ENCODE measurements at regions not wholly inside any gene's neighbourhood (a gene's known extent, or its start where the extent isn't known, plus 50 kb on each side); places are given as distances from the start of the nearest gene placed in this dataset.

DNA sequence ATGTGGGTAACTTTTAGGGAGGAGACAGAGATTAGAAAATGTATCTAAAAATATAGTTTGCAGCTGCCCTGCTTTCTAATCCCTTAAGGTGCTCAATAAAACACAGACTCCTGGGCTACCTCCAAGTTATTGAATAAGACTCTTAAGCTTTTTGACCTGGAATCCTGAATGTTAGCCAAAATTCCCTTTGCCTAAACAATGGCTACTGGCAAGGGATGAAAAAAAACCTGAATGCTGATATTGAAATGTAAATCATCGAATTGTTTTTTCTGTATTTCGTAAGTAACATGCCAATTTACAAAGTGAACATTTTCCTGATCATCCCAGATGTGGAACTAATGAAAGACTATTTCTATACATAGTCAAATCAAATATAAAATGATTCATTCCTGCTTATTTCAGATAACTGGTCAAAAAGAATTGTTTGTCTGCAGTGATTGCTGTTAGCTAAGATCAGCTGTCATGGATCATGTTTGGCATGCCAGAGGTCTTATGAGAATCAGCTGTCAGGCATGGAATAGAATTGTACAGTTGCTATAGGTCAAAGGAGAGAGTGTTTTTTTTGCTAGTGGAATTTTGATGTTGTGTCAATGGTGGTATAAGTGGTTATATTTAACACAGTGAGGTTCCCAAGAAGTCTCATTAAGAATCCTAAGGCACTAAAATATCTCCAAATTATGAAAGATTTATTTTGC, 363.6 kb upstream of the CWC22 start:
- no peak for DNase-seq

DNA sequence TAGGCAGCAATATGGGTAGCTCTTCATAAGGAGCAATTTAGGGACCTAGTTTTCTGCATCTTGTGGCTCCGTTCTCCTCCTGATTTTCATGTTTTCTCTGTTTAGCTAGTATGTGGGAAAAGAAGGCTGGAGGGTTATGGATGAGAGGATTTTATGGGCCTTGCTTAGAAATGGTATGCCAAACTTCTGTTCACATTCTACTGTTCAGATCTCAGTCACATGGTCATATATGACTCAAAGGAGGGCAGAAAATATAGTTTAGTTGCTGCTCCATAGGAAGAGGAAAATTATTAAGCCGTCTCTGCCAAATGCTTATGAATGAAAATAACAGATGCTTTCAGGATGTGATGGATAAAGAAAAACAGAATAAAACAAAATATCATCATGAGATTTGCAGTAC, 361.8 kb upstream of the CWC22 start:
- DNase-seq = no peak

DNA sequence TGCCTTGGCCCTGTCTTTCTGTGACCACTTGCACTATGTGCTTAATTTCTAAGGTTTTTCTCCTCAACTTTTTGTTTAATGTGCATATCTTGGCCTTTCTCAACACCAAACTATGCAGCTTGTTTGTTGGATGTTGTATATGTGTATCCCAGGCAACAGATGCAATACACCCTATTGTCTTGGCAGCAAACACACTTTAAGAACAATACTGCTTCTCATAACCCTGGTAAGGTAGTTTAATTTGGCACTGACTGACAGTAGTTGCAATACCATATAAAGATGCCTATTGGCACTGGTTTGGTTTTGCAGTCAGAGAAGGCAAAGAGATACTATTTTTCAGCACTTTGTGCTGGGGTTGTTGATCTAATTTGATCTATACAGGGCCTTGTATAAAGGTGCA, 360.7 kb upstream of the CWC22 start:
- DNase-seq = no peak

DNA sequence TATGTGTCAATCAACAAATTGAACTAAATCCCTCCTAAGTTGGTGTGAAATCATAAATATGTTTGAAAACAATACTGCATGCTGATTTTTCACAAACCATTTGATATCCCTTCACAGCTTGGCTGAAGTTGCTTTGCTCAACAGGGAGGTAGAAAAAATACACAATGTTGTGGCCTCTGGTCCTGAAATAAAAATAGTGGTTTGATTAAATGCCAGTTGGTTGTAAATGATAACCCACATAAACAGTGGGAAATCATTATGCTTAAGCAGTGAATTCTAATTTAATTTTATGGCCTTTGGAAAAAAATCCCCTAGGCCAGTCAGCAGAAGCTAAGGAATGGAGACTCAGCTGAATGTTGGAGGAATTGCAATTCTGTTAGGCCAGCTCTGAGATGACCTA, 359.4 kb upstream of the CWC22 start:
- DNase-seq = no peak

DNA sequence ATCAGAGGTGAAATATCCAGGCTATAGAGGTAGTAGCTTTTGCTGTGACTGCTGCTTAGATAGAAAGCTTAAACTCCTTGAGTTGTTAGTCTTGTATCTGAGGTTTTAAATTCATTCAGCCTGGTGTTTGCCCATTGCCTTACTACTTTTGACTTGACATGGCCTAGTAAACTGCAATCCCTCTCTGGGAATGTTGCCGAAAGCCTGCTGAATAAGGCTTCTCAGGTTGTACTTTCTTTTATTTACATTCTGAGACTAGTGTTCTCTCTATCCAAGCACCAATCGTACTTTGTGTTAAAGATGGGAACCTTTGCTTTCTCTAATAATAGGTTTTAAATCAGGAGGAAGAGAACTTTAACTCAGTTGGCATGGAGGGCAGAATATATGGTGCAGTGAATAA, 357.6 kb upstream of the CWC22 start:
- no peak for DNase-seq

DNA sequence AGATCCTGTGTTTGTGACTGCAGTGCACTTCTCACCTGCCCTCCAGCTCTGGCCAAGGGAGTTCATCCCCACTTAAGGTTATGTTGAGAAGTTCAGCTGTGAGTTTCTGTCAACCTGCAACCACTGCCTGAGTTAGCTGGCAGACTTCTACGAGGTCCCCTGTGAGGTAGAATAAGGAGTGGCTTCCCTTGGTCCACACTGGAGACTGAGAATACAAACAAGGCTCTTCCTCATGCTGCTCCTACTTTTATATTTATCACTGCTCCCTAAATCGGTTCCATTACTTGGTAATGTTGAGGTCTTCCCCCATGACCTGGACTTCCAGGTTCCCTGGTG, 353.2 kb upstream of the CWC22 start:
- DNase-seq = no peak

DNA sequence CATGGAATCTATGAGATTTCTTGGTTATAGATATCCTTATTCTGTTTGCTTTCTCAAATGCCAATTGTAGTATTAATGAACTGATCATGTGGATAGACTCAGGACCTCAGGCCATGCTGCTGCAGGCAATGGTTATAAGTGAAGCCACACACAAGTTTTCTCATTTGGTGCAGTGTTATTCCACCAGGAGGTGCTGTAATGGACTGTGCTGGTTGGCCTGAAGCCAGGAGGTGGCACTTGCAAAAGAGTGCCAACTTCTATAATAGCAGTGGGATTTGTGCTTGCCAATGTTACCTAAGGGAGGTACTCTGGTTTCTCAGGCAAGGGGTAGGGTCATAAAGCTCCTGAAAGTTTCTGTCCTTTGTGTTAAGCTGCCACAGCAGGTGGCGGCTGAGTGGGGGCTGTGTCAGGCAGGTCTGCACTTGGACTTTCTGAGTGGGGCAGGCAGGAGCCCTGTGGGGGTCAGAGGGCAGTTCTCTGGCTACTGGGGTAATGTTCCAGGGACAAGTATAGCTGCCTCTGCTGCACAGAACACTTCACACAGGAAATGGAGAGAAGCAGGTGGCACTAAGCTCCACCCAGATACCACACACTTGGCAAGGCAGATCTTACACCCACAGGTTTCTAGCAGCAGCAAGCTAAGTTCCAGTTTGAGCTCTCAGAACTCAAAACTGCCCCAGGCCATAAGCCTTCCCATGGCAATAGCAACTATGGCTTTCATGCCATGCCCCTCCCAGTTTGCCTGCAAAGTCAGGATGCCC, 352.6 kb upstream of the CWC22 start:
- no peak for DNase-seq

DNA sequence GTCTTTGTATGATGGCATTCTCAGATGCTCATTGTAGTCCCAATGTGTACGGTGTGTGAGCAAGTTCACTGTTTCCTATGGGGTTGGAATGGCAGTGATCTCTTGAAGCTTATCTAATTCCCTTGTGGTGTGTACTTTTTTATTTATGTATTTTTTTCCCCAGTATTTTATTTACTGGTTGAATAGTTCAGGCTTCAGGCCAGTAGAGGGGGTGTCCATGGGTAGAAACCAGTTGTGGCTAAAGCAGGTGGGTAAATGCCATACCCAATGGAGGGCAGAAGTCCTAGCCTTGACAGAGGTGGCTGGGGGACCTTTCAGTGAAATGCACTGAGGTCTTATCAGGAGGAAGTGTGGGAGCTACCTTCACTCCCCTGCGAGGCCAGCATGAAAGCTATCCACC, 351.4 kb upstream of the CWC22 start:
- no peak for DNase-seq

DNA sequence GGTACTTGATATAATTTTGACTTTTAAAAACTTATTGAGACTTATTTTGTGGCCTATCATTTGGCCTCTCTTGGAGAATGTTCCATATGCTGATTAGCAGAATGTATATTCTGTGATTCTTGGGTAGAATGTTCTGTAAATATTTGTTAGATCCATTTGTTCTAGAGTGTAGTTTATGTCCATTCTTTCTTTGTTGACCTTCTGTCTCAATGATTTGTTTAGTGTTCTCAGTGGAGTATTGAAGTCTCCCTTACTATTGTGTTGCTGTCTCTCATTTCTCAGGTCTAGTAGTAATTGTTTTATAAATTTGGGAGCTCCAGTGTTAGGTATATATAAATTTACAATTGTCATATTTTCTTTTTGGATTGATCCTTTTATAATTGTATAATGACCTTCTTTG, 349.6 kb upstream of the CWC22 start:
- no peak for DNase-seq

DNA sequence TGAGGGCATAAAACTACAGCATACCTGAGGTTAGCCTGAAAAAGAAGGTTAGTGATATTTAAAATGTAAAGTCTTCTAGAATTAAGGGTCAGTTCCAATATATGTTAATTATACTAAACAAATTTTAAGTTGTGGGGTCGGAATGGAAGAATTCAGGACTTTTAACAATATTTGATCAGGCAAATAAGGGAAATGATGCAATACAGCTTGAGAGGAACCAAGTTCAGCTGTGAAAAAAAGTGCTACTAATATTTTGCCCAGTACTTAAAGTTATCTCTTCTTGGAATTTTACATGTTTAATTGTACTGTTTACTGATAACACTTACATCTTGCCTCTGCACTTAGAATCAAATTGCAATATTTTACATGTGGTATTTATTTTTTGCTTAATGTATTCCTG, 345.5 kb upstream of the CWC22 start:
- no peak for DNase-seq

DNA sequence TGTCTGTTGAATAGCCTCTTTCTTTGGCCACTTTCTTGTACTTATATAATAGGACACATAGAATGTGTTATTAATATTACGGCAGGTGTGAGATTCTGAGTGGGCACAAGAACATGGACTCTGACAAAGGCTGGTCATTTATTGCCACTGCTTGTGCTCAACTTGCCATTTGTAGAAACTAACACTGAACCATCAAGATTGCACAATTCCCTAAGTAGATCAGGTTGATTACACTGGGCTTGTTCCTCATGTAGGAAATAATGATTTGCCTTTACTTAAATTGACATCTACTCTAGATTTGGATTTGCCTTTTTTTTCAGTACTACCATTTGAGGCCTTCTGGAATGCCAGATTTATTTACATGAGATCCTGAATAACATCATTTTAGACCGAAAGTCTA, 342.7 kb upstream of the CWC22 start:
- DNase-seq = no peak

DNA sequence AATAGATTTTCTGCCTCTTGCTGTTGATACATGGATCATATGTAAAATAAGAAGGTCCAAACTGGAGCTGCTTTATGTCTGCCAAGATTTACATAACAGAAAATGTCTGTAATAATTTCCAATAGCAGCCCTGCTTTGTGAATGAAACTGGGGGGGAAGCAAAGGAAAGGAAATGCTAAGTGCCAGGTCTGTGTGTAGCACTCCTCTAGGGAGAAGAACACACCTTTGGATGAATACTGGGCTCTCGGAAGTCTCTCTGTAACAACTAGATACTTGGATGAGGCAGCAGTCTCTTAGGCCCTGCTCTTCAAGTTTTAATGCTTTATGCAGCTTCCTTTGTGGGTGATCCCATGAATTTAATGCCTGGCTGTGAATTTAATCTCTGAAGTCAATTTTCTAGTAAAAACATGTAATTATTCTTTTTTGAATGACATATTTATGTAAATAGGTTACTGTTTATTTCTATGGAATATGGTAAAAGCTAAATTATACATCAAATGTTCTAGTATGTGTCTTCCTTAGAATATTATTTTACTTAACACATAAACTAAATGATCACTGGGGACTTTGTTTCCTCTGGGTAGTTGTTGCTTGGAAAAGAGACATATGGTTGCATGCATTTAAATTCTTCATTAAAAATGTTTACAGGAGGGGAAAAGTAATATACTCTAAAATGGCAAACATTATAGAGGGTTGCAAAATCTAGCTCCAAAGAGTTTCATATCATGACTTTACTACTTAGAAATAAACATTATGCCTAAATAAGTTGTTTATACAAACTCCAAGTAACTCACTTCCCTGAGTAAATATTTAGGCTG, 336.6 kb upstream of the CWC22 start:
- no peak for DNase-seq

DNA sequence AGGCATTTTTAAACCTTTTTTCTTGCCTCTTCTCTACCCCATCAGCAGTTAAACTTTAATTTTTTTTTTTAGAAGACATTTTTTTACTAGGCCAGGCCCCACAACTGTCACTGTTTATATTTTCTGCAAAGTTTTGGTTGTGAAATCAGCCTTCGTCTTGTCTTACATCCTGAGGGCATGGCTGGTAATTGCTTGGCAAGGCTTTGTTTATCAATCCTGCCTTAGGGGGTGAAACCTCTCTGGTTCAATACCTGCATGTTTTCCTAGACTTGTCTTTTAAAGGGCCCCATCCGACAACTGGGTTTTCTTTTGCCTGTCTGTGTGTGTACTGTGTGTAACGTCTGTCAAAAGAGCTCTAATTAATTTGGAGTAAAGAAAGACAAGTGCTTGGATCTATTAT, 330.0 kb upstream of the CWC22 start:
- DNase-seq = no peak

DNA sequence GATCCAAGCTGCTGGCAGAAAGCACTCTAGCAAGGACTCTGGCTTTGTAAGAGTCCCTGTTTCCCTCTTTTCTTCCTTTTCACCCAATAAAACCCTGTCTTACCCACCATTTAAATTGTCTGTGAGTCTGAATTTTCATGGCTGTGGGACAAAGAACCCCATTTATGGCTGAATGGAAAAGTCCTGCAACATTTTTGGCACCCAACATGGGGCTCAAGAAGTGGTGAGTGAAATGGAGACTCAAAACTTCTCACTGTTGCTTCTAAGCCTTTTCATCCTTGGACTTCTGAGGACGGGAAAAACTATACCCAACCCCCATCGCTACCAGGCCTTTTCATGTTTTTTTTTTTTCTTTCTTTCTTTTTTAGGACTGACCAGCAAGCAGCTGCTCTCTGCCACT, 329.5 kb upstream of the CWC22 start:
- DNase-seq = no peak

DNA sequence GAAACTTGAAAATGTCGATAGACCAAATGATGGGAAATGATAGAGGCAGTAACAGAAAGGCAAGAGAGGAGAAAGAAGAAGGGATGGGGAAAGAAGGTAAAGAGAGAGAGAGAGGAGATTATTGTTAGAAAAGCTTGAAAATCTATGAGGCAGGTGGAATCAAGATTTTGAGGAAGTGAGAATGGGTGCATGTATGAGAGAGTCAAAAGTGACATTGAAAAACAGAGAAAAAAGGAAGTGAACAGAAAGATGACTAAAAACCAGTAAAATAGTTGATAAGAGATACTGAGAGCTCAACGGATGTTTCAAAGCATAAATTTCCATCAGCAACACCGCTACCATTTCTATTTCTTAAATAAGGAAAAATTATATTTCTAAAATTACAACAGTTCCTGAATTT, 327.4 kb upstream of the CWC22 start:
- DNase-seq = no peak

DNA sequence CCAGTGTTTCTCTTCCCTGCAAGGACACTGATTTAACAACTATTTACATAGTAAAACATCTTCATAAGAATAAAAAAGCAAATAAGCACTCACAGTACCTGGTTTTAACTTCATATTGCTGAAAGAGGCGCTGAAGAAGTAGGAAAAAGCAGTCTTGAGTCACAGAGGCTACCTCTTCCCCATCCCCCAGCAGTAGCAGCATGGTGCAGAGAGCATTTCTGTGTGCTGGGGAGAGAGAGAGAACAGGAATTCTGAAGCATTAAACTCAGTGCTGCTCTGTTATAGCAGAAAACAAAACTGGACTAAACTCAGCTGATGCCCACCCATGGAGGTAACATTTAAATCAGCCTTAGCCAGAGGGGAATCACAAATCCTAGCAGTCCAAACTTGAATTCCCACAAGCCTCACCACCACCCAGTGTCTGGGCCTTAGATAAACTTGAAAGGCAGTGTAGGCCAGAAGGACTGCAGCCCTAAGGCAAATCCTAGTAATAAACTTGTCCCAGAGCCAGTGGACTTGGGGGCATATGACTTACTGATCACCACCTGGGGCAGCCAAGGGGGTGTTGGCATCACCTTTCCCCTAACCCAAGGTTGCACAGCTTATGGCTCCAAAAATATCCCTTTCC, 321.8 kb upstream of the CWC22 start:
- DNase-seq = no peak

DNA sequence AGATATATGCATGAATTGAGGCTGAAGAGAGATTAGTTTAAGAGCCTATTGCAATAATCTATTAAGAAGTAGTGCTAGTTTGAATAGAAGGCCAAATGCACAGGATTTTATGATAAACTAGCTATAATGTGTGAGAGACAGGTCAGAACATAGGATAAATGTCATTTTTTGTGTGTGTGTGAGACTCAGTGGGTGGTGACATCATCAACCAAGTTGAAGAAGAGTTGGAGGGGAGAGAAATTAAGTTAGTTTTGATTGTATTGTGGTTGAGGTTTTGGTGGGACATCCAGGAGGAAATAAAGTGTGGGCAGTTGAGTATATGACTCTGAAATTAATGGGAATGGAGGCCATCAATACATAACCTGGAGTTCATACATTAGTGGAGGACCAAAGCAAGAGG, 320.1 kb upstream of the CWC22 start:
- no peak for DNase-seq

DNA sequence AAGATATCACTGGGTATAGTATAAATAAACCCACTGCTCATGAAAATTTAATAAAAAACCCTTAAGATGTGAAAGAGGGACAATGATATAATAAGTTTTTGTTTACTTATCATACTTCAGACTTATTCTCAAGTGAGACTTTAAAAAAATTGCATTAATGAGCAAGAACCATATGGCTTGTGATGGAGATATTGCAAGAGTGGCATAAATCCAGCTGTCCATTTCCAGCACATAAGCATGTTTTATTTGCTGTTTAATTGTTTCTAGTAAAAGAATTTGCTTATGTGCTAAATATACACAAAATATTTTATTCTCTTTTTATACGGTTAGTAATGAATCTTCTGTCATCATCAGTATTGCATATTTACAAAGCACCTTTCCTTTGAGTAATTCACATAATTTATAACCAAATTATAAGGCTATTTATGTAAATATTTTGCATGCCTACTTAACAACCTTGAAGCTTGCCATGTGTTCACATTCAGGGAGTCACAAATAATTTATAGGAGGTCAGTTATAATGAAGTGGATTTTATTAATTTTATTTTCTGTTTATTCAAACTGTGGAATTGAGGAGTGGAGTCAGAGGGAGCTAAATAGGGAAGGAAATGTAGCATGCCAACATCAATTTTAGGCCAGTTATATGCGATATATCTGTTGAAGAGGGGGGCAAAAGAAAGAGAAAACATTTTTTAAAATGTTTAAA, 318.5 kb upstream of the CWC22 start:
- no peak for DNase-seq

DNA sequence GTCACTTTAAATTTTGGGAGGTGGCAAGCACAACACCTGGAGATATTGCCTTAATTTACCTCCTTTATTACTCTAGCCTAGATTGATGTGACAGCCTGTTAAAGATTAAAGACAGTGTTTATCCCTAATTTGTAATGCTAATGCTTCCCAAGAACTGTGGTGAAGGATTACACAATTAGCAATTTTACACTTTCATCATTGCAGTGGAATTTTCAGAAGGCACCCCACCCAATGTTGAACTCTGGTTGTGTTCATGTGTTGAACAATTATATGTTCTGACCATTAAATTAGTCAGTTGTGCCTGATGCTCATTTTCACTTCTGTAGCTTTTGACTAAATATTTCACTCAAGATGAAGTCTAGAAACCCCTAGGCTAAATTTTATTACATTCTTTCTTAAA, 317.1 kb upstream of the CWC22 start:
- no peak for DNase-seq

DNA sequence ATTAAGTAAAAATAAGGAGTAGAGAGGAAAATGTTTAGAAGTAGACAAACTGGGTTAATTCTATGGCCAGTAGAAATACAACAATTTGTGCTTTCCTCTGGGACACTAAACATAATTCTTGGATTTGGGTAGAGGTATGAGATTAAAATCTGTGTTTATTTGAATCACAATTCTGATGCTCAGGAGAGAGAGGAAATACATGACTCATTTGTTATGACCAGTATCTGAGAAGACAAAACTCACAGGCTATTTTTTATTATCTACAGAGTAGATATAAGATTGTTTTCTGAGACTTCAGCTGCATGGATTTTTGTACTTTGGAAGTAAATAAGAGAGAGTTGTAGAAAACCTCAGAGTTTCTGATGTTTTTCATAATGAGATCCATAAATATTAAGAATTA, 315.7 kb upstream of the CWC22 start:
- no peak for DNase-seq

DNA sequence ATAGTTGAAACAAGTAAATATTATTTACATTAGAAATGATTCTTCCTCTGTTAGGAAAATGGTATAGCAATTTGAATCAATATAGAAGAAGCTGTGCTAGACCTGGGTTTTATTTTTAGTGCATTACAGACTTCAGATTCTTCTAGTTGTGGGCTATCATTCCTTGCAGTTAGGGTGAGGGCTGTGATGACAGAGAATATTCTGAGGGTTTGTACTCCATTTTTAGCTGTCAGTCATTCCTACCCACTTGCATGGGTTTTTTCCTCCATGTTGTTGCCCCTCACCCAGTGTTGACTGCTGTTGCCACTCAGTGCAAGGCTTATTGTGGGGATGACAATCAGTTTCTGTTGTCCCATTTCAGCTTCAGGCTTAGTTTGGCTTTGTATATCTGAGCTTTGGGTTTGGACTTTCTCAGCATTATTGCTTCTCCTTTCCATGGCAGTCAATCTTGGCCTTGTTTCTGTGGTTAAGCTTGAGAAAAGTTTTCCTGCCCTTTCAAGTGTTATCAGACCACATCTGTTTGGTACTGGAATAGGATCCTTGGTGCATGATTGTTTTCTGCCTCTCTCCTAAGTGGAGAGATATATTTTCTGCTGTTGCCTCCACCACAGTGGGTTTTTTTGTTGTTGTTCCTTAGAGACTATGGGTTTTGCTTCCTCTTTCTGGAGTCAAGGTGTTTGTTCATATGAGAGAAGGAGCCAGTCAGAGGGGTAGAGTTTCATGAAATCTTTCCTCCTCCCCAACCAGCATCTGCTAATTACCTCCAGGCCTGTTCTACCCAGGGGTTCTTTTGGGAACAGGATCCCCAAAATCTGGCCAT, 312.7 kb upstream of the CWC22 start:
- no peak for DNase-seq
